ENCODE measurements at regions not wholly inside any gene's neighbourhood (a gene's known extent, or its start where the extent isn't known, plus 50 kb on each side); places are given as distances from the start of the nearest gene placed in this dataset.

DNA sequence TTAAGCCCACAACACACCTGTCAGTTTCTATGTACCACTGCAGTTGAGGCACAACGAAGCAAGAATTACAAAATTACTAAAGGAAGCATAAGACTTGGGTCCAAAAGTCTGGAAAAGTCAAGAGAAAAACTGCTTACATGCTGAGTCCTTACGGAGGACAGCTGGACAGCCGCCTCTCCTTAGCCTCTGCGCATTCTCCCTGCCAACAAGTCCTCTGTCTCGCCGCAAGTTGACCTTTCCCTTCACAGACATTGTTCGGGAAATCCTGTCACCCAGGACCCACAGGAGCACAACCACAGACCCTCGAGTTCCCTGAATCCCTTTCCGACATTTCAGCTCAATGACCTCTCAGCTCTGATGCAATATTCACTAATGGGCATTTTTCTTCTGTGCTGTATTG lies 525.4 kb upstream of the SALL3 start:
- no peak overlapping the region for H3K4me3 ChIP-seq (ENCODE audit: low read depth in 1 of 2, low read length in 2 of 2)

DNA sequence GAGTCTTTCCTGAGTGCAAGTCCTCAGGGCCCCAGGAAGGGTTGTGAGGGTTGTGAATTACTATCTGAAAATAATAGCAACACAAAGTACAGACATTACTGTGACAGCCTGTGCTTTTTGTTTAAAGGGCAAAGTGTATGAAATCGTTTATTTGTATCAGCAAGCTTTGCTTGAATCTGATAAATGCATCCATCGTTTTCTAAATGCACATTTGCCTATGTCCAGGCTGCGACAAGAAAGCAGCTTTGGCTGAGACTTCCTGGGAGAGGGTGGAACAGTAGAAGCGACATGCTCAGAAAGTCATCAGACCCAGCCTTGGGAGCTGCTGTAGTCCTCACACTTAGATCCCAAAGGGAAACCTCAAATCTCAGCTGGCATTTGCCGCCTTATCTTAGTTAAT lies 524.2 kb upstream of the SALL3 start:
- H3K36me3 ChIP-seq (ENCODE audit: control insufficient read depth in 1 of 2, insufficient read depth in 2 of 2, low read length in 2 of 2) = no peaks in the 10 kb centered on the region
- no peaks in the 10 kb centered on the region for H3K27me3 ChIP-seq (ENCODE audit: control insufficient read depth in 1 of 2, insufficient read depth in 2 of 2, low read length in 2 of 2)

More for the DNA sequence above, 525.4 kb upstream of the SALL3 start:
- H3K36me3 ChIP-seq (ENCODE audit: control insufficient read depth in 1 of 2, insufficient read depth in 2 of 2, low read length in 2 of 2) = no peaks in the 10 kb centered on the region
- peaks cover 0 to 10% of the 10 kb centered on the region in 2 donors for H3K9me3 ChIP-seq (ENCODE audit: control insufficient read depth in 1 of 2, low read length in 2 of 2)
- H3K4me1 ChIP-seq (ENCODE audit: control insufficient read depth in 1 of 2, insufficient read depth in 2 of 2, low read length in 2 of 2) = no peaks in the 10 kb centered on the region
- no peak overlapping the region for H3K27ac ChIP-seq (ENCODE audit: low read depth, low read length)
- H3K9ac ChIP-seq (ENCODE audit: low read depth in 1 of 2, low read length in 2 of 2) = no peak overlapping the region
- no peaks in the 10 kb centered on the region for H3K27me3 ChIP-seq (ENCODE audit: control insufficient read depth in 1 of 2, insufficient read depth in 2 of 2, low read length in 2 of 2)

GRCh38 chr18:78457011-78457410 lies 522.6 kb upstream of the SALL3 start:
- H3K9me3 ChIP-seq (ENCODE audit: control insufficient read depth in 1 of 2, low read length in 2 of 2) = peaks cover 0 to 6% of the 10 kb centered on the region in 2 donors
- H3K27ac ChIP-seq (ENCODE audit: low read depth, low read length) = no peak overlapping the region
- no peak overlapping the region for H3K9ac ChIP-seq (ENCODE audit: low read depth in 1 of 2, low read length in 2 of 2)
- no peak overlapping the region for H3K4me3 ChIP-seq (ENCODE audit: low read depth in 1 of 2, low read length in 2 of 2)
- no peaks in the 10 kb centered on the region for H3K27me3 ChIP-seq (ENCODE audit: control insufficient read depth in 1 of 2, insufficient read depth in 2 of 2, low read length in 2 of 2)
- H3K36me3 ChIP-seq (ENCODE audit: control insufficient read depth in 1 of 2, insufficient read depth in 2 of 2, low read length in 2 of 2) = no peaks in the 10 kb centered on the region
- H3K4me1 ChIP-seq (ENCODE audit: control insufficient read depth in 1 of 2, insufficient read depth in 2 of 2, low read length in 2 of 2) = no peaks in the 10 kb centered on the region

More for the DNA sequence above, 524.2 kb upstream of the SALL3 start:
- H3K4me3 ChIP-seq (ENCODE audit: low read depth in 1 of 2, low read length in 2 of 2) = no peak overlapping the region
- H3K27ac ChIP-seq (ENCODE audit: low read depth, low read length) = no peak overlapping the region
- H3K9me3 ChIP-seq (ENCODE audit: control insufficient read depth in 1 of 2, low read length in 2 of 2) = peaks cover 0 to 4% of the 10 kb centered on the region in 2 donors
- H3K9ac ChIP-seq (ENCODE audit: low read depth in 1 of 2, low read length in 2 of 2) = no peak overlapping the region
- no peaks in the 10 kb centered on the region for H3K4me1 ChIP-seq (ENCODE audit: control insufficient read depth in 1 of 2, insufficient read depth in 2 of 2, low read length in 2 of 2)

GRCh38 chr18:78457731-78458130 lies 521.9 kb upstream of the SALL3 start:
- Histone ChIP-seq H3K4me1 (ENCODE audit: control insufficient read depth in 1 of 2, insufficient read depth in 2 of 2, low read length in 2 of 2) (no peaks in the 10 kb centered on the region), H3K4me3 (ENCODE audit: low read depth in 1 of 2, low read length in 2 of 2) (no peak overlapping the region), H3K36me3 (ENCODE audit: control insufficient read depth in 1 of 2, insufficient read depth in 2 of 2, low read length in 2 of 2) (no peaks in the 10 kb centered on the region), H3K9ac (ENCODE audit: low read depth in 1 of 2, low read length in 2 of 2) (no peak overlapping the region), H3K9me3 (ENCODE audit: control insufficient read depth in 1 of 2, low read length in 2 of 2) (peaks cover 0 to 6% of the 10 kb centered on the region in 2 donors), H3K27ac (ENCODE audit: low read depth, low read length) (no peak overlapping the region), H3K27me3 (ENCODE audit: control insufficient read depth in 1 of 2, insufficient read depth in 2 of 2, low read length in 2 of 2) (no peaks in the 10 kb centered on the region)

GRCh38 chr18:78458356-78458755 lies 521.3 kb upstream of the SALL3 start:
- H3K4me3 ChIP-seq (ENCODE audit: low read depth in 1 of 2, low read length in 2 of 2) = no peak overlapping the region
- H3K9me3 ChIP-seq (ENCODE audit: control insufficient read depth in 1 of 2, low read length in 2 of 2) = peaks cover 0 to 6% of the 10 kb centered on the region in 2 donors
- no peaks in the 10 kb centered on the region for H3K36me3 ChIP-seq (ENCODE audit: control insufficient read depth in 1 of 2, insufficient read depth in 2 of 2, low read length in 2 of 2)
- no peak overlapping the region for H3K27ac ChIP-seq (ENCODE audit: low read depth, low read length)
- no peak overlapping the region for H3K9ac ChIP-seq (ENCODE audit: low read depth in 1 of 2, low read length in 2 of 2)
- H3K27me3 ChIP-seq (ENCODE audit: control insufficient read depth in 1 of 2, insufficient read depth in 2 of 2, low read length in 2 of 2) = no peaks in the 10 kb centered on the region
- H3K4me1 ChIP-seq (ENCODE audit: control insufficient read depth in 1 of 2, insufficient read depth in 2 of 2, low read length in 2 of 2) = no peaks in the 10 kb centered on the region

DNA sequence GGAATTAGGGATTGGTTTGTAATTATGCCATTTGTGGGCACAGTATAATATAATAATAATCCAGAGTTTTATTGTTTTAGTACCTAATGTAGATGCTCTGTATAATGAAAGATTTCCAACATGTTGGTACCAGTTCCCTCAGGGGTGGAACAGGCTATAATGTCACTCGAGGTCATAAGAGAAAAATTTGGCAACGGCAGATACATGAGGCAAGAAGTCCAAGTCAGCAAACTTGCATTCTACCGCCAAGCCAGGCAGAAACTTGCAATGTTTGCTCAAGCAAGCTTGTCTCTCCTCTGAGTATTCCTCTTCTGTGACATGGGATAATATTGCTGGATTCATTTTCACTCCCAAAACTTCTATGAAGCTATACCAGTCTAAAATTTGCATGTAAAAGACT lies 520.0 kb upstream of the SALL3 start:
- Histone ChIP-seq H3K36me3 (ENCODE audit: control insufficient read depth in 1 of 2, insufficient read depth in 2 of 2, low read length in 2 of 2) (no peaks in the 10 kb centered on the region), H3K27ac (ENCODE audit: low read depth, low read length) (no peak overlapping the region)

DNA sequence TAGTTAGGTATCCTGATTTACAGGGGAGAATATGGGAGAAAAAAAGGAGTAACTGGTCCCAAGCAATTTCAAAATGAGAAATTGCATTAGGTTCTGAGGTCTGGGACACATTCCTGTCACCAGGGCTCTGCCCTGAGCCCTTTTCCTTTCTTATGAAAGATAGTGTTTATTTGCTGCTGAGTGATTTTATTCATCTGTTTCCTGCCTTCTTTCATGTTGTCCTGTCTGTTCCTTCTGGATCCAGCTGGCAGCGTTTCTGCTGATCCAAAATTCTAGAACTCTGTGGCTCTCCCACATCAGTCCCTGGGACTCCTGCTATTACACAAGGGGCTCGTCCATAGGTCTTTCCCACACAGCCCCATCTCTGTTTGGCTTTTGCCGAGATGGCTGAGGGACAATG lies 519.1 kb upstream of the SALL3 start:
- no peaks in the 10 kb centered on the region for H3K4me1 ChIP-seq (ENCODE audit: control insufficient read depth in 1 of 2, insufficient read depth in 2 of 2, low read length in 2 of 2)

More for the DNA sequence above, 520.0 kb upstream of the SALL3 start:
- Histone ChIP-seq H3K9ac (ENCODE audit: low read depth in 1 of 2, low read length in 2 of 2) (no peak overlapping the region), H3K4me3 (ENCODE audit: low read depth in 1 of 2, low read length in 2 of 2) (no peak overlapping the region), H3K9me3 (ENCODE audit: control insufficient read depth in 1 of 2, low read length in 2 of 2) (peaks cover 0 to 8% of the 10 kb centered on the region in 2 donors), H3K4me1 (ENCODE audit: control insufficient read depth in 1 of 2, insufficient read depth in 2 of 2, low read length in 2 of 2) (no peaks in the 10 kb centered on the region), H3K27me3 (ENCODE audit: control insufficient read depth in 1 of 2, insufficient read depth in 2 of 2, low read length in 2 of 2) (no peaks in the 10 kb centered on the region)

DNA sequence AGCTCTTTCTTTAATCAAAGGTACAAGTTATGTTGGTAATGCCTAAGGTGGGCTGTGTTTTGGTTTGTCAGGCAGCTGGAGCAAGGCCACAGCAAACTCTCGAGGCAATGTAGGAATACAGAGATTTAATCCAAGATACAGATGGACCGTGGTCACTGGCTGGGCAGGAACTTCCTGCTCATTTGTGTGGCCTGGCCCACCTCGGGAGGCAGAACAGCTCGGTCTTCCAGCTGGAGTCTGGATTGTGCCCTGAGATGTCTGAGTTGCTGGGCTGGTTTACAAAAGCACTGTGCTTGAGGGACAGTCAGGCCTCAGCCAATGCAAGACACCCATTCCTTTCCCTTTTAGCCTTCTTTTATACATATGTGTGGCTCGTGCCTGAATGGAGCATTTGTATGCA lies 506.1 kb upstream of the SALL3 start:
- H3K36me3 ChIP-seq (ENCODE audit: control insufficient read depth in 1 of 2, insufficient read depth in 2 of 2, low read length in 2 of 2) = no peaks in the 10 kb centered on the region
- no peak overlapping the region for H3K9ac ChIP-seq (ENCODE audit: low read depth in 1 of 2, low read length in 2 of 2)
- no peaks in the 10 kb centered on the region for H3K4me1 ChIP-seq (ENCODE audit: control insufficient read depth in 1 of 2, insufficient read depth in 2 of 2, low read length in 2 of 2)
- no peak overlapping the region for H3K27ac ChIP-seq (ENCODE audit: low read depth, low read length)
- no peaks in the 10 kb centered on the region for H3K27me3 ChIP-seq (ENCODE audit: control insufficient read depth in 1 of 2, insufficient read depth in 2 of 2, low read length in 2 of 2)
- peaks cover 0 to 18% of the 10 kb centered on the region in 2 donors for H3K9me3 ChIP-seq (ENCODE audit: control insufficient read depth in 1 of 2, low read length in 2 of 2)
- no peak overlapping the region for H3K4me3 ChIP-seq (ENCODE audit: low read depth in 1 of 2, low read length in 2 of 2)

More for the DNA sequence above, 519.1 kb upstream of the SALL3 start:
- Histone ChIP-seq H3K27me3 (ENCODE audit: control insufficient read depth in 1 of 2, insufficient read depth in 2 of 2, low read length in 2 of 2) (no peaks in the 10 kb centered on the region), H3K27ac (ENCODE audit: low read depth, low read length) (no peak overlapping the region), H3K4me3 (ENCODE audit: low read depth in 1 of 2, low read length in 2 of 2) (no peak overlapping the region), H3K9ac (ENCODE audit: low read depth in 1 of 2, low read length in 2 of 2) (no peak overlapping the region), H3K36me3 (ENCODE audit: control insufficient read depth in 1 of 2, insufficient read depth in 2 of 2, low read length in 2 of 2) (no peaks in the 10 kb centered on the region), H3K9me3 (ENCODE audit: control insufficient read depth in 1 of 2, low read length in 2 of 2) (peaks cover 4 to 6% of the 10 kb centered on the region in 2 donors)

GRCh38 chr18:78477840-78478239 lies 501.8 kb upstream of the SALL3 start:
- Histone ChIP-seq H3K36me3 (ENCODE audit: control insufficient read depth in 1 of 2, insufficient read depth in 2 of 2, low read length in 2 of 2) (no peaks in the 10 kb centered on the region), H3K4me1 (ENCODE audit: control insufficient read depth in 1 of 2, insufficient read depth in 2 of 2, low read length in 2 of 2) (no peaks in the 10 kb centered on the region), H3K4me3 (ENCODE audit: low read depth in 1 of 2, low read length in 2 of 2) (no peak overlapping the region), H3K9ac (ENCODE audit: low read depth in 1 of 2, low read length in 2 of 2) (no peak overlapping the region), H3K27ac (ENCODE audit: low read depth, low read length) (no peak overlapping the region), H3K27me3 (ENCODE audit: control insufficient read depth in 1 of 2, insufficient read depth in 2 of 2, low read length in 2 of 2) (no peaks in the 10 kb centered on the region), H3K9me3 (ENCODE audit: control insufficient read depth in 1 of 2, low read length in 2 of 2) (peaks cover 0 to 18% of the 10 kb centered on the region in 2 donors)

DNA sequence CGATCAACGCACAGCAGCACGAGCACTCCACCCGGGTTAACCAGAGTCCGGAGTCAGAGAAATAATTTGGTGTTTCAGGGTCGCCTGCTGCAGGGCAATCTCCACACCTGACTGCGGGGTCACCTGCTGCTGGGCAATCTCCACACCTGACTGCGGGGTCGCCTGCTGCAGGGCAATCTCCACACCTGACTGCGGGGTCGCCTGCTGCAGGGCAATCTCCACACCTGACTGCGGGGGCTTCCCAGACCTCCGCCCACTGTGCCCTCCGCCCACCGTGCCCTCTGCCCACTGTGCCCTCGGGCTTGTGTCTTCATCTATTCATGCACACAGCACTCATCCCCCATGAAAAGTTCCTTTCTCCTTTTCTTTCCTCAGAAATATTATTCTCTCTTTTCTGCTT lies 500.2 kb upstream of the SALL3 start:
- H3K36me3 ChIP-seq (ENCODE audit: control insufficient read depth in 1 of 2, insufficient read depth in 2 of 2, low read length in 2 of 2) = no peaks in the 10 kb centered on the region
- no peak overlapping the region for H3K27ac ChIP-seq (ENCODE audit: low read depth, low read length)
- no peak overlapping the region for H3K9ac ChIP-seq (ENCODE audit: low read depth in 1 of 2, low read length in 2 of 2)
- H3K4me3 ChIP-seq (ENCODE audit: low read depth in 1 of 2, low read length in 2 of 2) = no peak overlapping the region
- no peaks in the 10 kb centered on the region for H3K4me1 ChIP-seq (ENCODE audit: control insufficient read depth in 1 of 2, insufficient read depth in 2 of 2, low read length in 2 of 2)
- H3K27me3 ChIP-seq (ENCODE audit: control insufficient read depth in 1 of 2, insufficient read depth in 2 of 2, low read length in 2 of 2) = no peaks in the 10 kb centered on the region
- H3K9me3 ChIP-seq (ENCODE audit: control insufficient read depth in 1 of 2, low read length in 2 of 2) = peaks cover 0 to 14% of the 10 kb centered on the region in 2 donors

Data from duodenal mucosa (tissue), 2 donors.